Upper lobe of left lung (tissue), 6 donors: ENCODE measurements at regions not wholly inside any gene's neighbourhood (a gene's known extent, or its start where the extent isn't known, plus 50 kb on each side); places are given as distances from the start of the nearest gene placed in this dataset.
A peak's percentile ranks its signal among the peaks of the same experiment; 100 is the strongest.

ENCODE experiments used
- ATAC-seq, 2 donors: fragments of 200-7000 bp; cut with Tn5 transposase; one replicate each; pipeline ENCODE4 v1.9.1; 2022; ENCODE audit warnings: mild to moderate bottlenecking in 2 of 2, moderate library complexity in 2 of 2; ENCODE audit not compliant: low FRiP score in 2 of 2
- DNase-seq, 2 donors: peaks; one replicate each; pipeline ENCODE4 v3.0.0-alpha.2; 2019 to 2020
- H3K27ac ChIP-seq, 4 donors: fragments of 200-600 bp; sonication (generic); one replicate each; pipeline ENCODE4 v1.5.1; 2016 to 2019
- H3K27me3 ChIP-seq, 4 donors: fragments of 200-600 bp; sonication (generic); one replicate each; pipeline ENCODE4 v1.5.1; 2017 to 2019
- H3K36me3 ChIP-seq, 4 donors: fragments of 200-600 bp; sonication (generic); one replicate each; pipeline ENCODE4 v1.5.1; 2016 to 2019
- H3K4me1 ChIP-seq, 4 donors: fragments of 200-600 bp; sonication (generic); one replicate each; pipeline ENCODE4 v1.5.1; 2018 to 2019
- H3K4me3 ChIP-seq, 4 donors: fragments of 200-600 bp; sonication (generic); one replicate each; pipeline ENCODE4 v1.5.1; 2017 to 2019; ENCODE audit warnings: mild to moderate bottlenecking in 2 of 4, moderate library complexity in 1 of 4
- H3K9me3 ChIP-seq, 4 donors: fragments of 200-600 bp; sonication (generic); one replicate each; pipeline ENCODE4 v1.5.1; 2018 to 2019
- EP300 ChIP-seq, 4 donors: sonication (generic); formaldehyde crosslinking; IDR thresholded peaks; one replicate each; pipeline ENCODE4 v1.5.1; 2017; ENCODE audit warnings: antibody characterized with exemption in 4 of 4, control low read depth in 2 of 4
- POLR2A ChIP-seq, 4 donors: fragments of 450-650 bp; IDR thresholded peaks; one replicate each; pipeline ENCODE4 v1.5.1; 2016 to 2017; ENCODE audit warnings: antibody characterized with exemption in 4 of 4, mild to moderate bottlenecking in 2 of 4
- POLR2AphosphoS5 ChIP-seq, 2 donors: sonication (generic); formaldehyde crosslinking; IDR thresholded peaks; one replicate each; pipeline ENCODE4 v1.5.1; 2017; ENCODE audit warnings: antibody characterized with exemption in 2 of 2
- WGBS, 2 donors: methylation state at CpG; one replicate each; pipeline ENCODE4 v1.1.5; 2017 to 2018; 5-methylcytosine and 5-hydroxymethylcytosine counted together
- TF ChIP-seq, protein P1 (sequence below), 6 experiments: fragments of 450-650 bp in 4 of 6; fragments of 200-600 bp in 2 of 6; sonication (generic) in 2 of 6; IDR thresholded peaks; one replicate each; pipeline ENCODE4 v1.5.1; 2016 to 2019; ENCODE audit warnings: antibody characterized with exemption in 6 of 6
- donor health status: DM: no; HTN: no; CAD: no; lungs with moderate emphysema.
- donor health status: DM: no; HTN: yes; CAD: no; lungs with severe emphysema.

- TF ChIP-seq, protein P1, sequence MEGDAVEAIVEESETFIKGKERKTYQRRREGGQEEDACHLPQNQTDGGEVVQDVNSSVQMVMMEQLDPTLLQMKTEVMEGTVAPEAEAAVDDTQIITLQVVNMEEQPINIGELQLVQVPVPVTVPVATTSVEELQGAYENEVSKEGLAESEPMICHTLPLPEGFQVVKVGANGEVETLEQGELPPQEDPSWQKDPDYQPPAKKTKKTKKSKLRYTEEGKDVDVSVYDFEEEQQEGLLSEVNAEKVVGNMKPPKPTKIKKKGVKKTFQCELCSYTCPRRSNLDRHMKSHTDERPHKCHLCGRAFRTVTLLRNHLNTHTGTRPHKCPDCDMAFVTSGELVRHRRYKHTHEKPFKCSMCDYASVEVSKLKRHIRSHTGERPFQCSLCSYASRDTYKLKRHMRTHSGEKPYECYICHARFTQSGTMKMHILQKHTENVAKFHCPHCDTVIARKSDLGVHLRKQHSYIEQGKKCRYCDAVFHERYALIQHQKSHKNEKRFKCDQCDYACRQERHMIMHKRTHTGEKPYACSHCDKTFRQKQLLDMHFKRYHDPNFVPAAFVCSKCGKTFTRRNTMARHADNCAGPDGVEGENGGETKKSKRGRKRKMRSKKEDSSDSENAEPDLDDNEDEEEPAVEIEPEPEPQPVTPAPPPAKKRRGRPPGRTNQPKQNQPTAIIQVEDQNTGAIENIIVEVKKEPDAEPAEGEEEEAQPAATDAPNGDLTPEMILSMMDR (IDR thresholded peaks at IDR 0.05): no peak
- TF ChIP-seq POLR2A (IDR thresholded peaks at IDR 0.05): no peak
- Histone ChIP-seq H3K27me3 (no peaks in the 10 kb centered on the region), H3K4me1 (no peaks in the 10 kb centered on the region), H3K4me3 (no peak overlapping the region), H3K27ac (no peak overlapping the region), H3K9me3 (no peaks in the 10 kb centered on the region), H3K36me3 (no peaks in the 10 kb centered on the region)
- peak in 1 of 2 donors; percentile 15 for ATAC-seq
- 62 to 67% methylated on average over 11 to 16 of the region's 16 CpGs for WGBS, 2 donors
- DNase-seq: peak in 1 of 2 donors; percentile 30
Measured at GRCh38 chr14:99099051-99099787, 172.8 kb downstream of the BCL11B start.

GRCh38 chr14:99100497-99101270 is 171.3 kb downstream of the BCL11B start:
- Histone ChIP-seq H3K27me3 (no peaks in the 10 kb centered on the region), H3K4me1 (no peaks in the 10 kb centered on the region), H3K9me3 (peaks cover 0 to 7% (median under 1%) of the 10 kb centered on the region in 4 donors), H3K27ac (no peak overlapping the region), H3K4me3 (no peak overlapping the region), H3K36me3 (no peaks in the 10 kb centered on the region)
- DNase-seq: no peak
- no peak for ATAC-seq
- TF ChIP-seq POLR2AphosphoS5 (IDR thresholded peaks at IDR 0.05) (no peak), EP300 (IDR thresholded peaks at IDR 0.05) (no peak), POLR2A (IDR thresholded peaks at IDR 0.05) (no peak)
- TF ChIP-seq, protein P1 (IDR thresholded peaks at IDR 0.05): no peak
- WGBS, 2 donors: 63 to 74% methylated on average over 5 to 10 of the region's 10 CpGs

DNA sequence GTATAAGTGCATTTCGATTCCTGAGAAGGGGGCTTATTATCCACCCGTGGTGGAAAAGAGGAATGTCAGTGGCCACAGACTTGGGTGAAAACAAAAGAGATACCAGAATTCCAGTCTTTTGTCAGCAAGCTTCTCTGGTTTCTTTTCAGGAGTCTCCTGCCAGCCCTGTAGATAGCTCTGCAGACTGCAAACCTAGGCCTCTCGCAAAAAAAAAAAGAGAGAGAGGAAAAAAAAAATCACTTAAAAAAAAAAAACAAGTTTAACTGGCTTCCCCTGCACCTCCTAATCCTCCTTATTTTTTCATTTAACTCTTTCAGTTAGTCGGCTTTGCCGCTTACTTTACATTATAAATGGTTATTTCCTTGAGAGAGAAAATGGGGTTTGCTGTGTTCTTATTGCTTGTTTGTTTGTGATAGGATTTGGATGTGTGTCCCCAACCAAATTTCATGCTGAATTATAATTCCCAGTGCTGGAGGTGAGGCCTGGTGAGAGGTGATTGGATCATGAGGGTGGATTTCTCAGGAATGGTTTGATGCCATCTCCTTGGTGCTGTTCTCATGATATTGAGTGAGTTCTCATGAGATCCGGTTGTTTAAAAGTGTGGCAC is 170.0 kb downstream of the BCL11B start:
- Histone ChIP-seq H3K27ac (no peak overlapping the region), H3K27me3 (no peaks in the 10 kb centered on the region), H3K36me3 (no peaks in the 10 kb centered on the region), H3K4me3 (no peak overlapping the region), H3K9me3 (peaks cover 0 to 8% (median 2%) of the 10 kb centered on the region in 4 donors), H3K4me1 (no peaks in the 10 kb centered on the region)
- WGBS, 2 donors: 55 to 58% methylated on average over 6 of the region's 6 CpGs
- ATAC-seq: no peak
- no peak for DNase-seq
- TF ChIP-seq EP300 (IDR thresholded peaks at IDR 0.05) (no peak), POLR2A (IDR thresholded peaks at IDR 0.05) (no peak), POLR2AphosphoS5 (IDR thresholded peaks at IDR 0.05) (no peak)
- TF ChIP-seq, protein P1 (IDR thresholded peaks at IDR 0.05): no peak

DNA sequence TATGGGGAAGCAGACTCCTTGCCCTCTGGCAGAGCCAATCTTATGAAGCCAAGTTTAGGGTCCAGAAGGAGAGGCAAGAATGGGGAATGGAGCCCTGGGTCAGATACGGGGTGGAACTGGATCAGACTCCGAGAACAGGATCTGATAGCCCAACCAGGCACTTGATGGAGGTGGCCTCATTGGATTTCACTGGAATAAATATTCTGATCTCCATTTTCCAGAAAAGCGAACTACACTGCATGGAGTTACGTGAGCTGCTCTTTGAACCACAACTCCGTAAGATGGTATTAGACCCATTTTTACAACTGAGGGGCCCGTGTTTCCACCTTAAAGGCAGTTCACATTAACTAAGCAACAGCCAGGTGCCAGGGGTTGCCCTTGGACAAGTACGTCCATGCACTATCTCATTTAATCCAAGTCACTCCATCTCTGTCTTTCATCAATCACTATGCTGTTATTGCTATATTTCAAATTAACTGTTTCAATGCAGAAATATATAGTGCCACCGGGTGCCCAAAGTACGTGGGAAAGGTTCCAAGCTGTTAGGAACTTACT is 155.2 kb downstream of the BCL11B start:
- no peaks in the 10 kb centered on the region for H3K9me3 ChIP-seq
- no peak overlapping the region for H3K4me3 ChIP-seq
- no peak overlapping the region for H3K27ac ChIP-seq
- TF ChIP-seq EP300 (IDR thresholded peaks at IDR 0.05) (no peak), POLR2AphosphoS5 (IDR thresholded peaks at IDR 0.05) (no peak), POLR2A (IDR thresholded peaks at IDR 0.05) (no peak)
- TF ChIP-seq, protein P1 (IDR thresholded peaks at IDR 0.05): no peak
- ATAC-seq: no peak
- 83 to 91% methylated on average over 9 of the region's 9 CpGs for WGBS, 2 donors
- no peak for DNase-seq
- no peaks in the 10 kb centered on the region for H3K36me3 ChIP-seq
- H3K4me1 ChIP-seq: no peaks in the 10 kb centered on the region
- no peaks in the 10 kb centered on the region for H3K27me3 ChIP-seq
